ENCODE measurements at regions not wholly inside any gene's neighbourhood (a gene's known extent, or its start where the extent isn't known, plus 50 kb on each side); places are given as distances from the start of the nearest gene placed in this dataset.

DNA sequence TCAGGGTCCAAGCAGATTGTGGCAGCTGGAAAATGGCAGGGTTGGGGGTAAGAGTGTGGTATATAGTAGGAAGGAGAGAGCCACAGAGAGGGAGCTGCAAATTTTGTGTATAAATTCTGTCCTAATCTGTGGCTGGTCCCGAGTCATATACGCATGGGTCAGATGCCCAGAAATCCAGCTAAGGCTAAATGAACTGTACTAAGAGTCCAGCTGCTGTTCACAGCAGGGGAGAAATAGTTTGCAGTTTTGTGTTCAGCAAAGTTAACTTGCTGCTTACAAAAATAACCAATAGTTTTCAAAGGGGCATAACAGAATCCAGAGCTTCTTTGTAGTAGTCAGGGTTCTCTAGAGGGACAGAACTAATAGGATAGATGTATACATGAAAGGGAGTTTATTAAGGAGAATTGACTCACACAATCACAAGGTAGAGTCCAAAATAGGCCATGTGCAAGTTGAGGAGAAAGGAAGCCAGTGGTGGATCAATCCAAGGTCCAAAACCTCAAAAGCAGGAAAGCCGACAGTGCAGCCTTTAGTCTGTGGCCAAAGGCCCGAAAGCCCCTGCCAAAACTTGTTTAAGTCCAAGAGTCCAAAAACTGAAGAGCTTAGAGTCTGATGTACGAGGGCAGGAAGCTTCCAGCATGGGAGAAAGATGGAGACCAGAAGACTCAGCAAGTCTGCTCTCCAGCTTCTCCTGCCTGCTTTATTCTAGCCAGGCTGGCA is 146.1 kb upstream of the KBTBD8 start:
- no peaks in the 10 kb centered on the region for H3K4me1 ChIP-seq
- DNase-seq: no peak
- intact Hi-C loops (cut with micrococcal nuclease): no loop called here
- no peaks in the 10 kb centered on the region for H3K36me3 ChIP-seq
- TF ChIP-seq, protein P1, sequence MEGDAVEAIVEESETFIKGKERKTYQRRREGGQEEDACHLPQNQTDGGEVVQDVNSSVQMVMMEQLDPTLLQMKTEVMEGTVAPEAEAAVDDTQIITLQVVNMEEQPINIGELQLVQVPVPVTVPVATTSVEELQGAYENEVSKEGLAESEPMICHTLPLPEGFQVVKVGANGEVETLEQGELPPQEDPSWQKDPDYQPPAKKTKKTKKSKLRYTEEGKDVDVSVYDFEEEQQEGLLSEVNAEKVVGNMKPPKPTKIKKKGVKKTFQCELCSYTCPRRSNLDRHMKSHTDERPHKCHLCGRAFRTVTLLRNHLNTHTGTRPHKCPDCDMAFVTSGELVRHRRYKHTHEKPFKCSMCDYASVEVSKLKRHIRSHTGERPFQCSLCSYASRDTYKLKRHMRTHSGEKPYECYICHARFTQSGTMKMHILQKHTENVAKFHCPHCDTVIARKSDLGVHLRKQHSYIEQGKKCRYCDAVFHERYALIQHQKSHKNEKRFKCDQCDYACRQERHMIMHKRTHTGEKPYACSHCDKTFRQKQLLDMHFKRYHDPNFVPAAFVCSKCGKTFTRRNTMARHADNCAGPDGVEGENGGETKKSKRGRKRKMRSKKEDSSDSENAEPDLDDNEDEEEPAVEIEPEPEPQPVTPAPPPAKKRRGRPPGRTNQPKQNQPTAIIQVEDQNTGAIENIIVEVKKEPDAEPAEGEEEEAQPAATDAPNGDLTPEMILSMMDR (IDR thresholded peaks at IDR 0.05; ENCODE audit: borderline replicate concordance): no peak
- peaks cover 17% of the 10 kb centered on the region for H3K27me3 ChIP-seq (ENCODE audit: low read depth)
- H3K4me3 ChIP-seq: no peak overlapping the region
- no peak overlapping the region for H3K27ac ChIP-seq (replicated peaks)
- peaks cover 6% of the 10 kb centered on the region for H3K9me3 ChIP-seq (replicated peaks)

DNA sequence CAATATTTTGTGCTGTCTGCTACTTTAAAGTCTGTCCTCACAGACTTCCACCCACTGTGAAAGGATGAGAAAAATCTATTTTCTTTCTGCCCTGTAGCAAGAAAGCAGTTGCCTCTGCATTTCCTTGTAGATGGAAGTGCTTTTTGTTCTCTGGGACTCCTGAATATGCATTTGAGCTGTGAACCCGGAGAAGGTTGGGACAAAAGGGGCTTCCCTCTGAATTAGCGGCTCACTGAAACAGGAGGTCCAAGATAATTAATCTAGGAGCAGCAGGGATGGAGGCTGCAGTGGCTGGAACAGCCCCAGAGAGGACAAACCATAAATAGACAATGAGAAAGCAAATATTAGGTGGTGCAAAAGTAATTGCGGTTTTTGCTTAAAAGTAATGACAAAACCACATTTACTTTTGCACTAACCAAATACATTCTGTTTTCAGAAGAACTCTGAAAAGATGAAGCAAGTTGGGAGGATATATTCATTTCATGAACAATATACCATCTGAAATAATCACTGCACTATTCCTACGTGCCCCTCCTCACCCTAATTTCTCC is 143.4 kb upstream of the KBTBD8 start:
- TF ChIP-seq, protein P1 (IDR thresholded peaks at IDR 0.05; ENCODE audit: borderline replicate concordance): no peak
- DNase-seq: no peak
- intact Hi-C loops (cut with micrococcal nuclease): no loop called here
- no peaks in the 10 kb centered on the region for H3K4me1 ChIP-seq
- H3K36me3 ChIP-seq: no peaks in the 10 kb centered on the region
- no peaks in the 10 kb centered on the region for H3K9me3 ChIP-seq (replicated peaks)
- no peak overlapping the region for H3K4me3 ChIP-seq
- no peak overlapping the region for H3K27ac ChIP-seq (replicated peaks)
- H3K27me3 ChIP-seq (ENCODE audit: low read depth): peaks cover 17% of the 10 kb centered on the region

DNA sequence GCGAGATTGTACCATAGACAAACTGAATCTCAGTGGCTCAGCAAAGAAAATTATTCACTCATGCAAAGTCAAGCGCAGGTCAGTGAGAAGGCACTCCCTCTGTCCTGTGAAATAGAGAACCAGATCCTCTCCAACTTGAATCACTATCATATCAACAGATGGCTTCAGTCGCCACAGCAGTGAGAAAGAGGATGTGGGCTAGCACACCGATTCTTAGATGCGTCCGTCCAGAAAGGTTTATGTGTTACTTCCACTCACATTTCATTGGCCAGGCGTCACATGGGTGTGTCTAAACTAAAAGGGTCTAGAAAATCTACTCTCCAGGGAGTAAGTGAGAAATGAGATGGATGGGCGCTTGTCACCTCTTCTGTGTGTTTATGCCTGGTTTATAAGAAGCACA is 141.6 kb upstream of the KBTBD8 start:
- no peak for DNase-seq
- H3K4me1 ChIP-seq: no peaks in the 10 kb centered on the region
- TF ChIP-seq, protein P1 (IDR thresholded peaks at IDR 0.05; ENCODE audit: borderline replicate concordance): no peak
- H3K4me3 ChIP-seq: no peak overlapping the region
- H3K36me3 ChIP-seq: no peaks in the 10 kb centered on the region
- no peak overlapping the region for H3K27ac ChIP-seq (replicated peaks)
- intact Hi-C loops (cut with micrococcal nuclease): no loop called here
- H3K27me3 ChIP-seq (ENCODE audit: low read depth): peaks cover 13% of the 10 kb centered on the region
- H3K9me3 ChIP-seq (replicated peaks): no peaks in the 10 kb centered on the region

DNA sequence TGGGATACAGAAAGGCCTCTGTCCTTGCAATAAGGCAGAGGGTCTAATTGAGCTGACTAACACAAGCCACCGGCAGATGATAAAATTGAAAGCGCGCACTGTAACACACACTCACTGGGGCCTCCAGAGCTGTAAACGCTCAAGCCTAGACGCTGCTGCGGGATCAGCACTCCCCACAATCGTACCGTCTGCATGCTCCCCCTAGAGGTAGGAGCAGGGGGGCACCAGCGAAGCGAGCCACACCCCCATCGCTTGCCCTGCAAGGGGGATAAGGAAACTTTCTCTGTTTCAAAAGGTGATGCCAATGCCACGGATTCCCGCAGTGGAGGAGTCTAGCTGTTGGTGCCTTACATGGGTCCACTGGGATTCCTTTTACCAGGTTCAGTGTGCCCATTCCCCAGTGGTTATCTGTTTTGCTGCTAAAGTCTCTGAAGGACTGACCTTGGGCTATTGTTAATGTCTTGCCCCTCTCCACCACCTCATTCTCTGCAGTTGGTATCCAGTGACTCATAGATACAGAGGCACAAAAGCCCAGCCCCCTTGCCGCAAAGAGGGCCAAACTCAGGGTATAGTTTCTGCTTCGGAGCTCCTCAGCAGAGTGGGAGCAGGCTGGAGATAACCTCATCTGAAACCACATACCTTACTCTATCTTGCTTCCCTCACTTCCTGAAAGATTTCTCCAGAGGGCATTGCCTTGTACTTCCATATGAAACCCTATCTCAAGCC is 139.3 kb upstream of the KBTBD8 start:
- H3K27me3 ChIP-seq (ENCODE audit: low read depth): peaks cover 13% of the 10 kb centered on the region
- H3K4me3 ChIP-seq: no peak overlapping the region
- H3K4me1 ChIP-seq: no peaks in the 10 kb centered on the region
- DNase-seq: no peak
- no peaks in the 10 kb centered on the region for H3K9me3 ChIP-seq (replicated peaks)
- no peaks in the 10 kb centered on the region for H3K36me3 ChIP-seq
- intact Hi-C loops (cut with micrococcal nuclease): no loop called here
- H3K27ac ChIP-seq (replicated peaks): no peak overlapping the region
- TF ChIP-seq, protein P1 (IDR thresholded peaks at IDR 0.05; ENCODE audit: borderline replicate concordance): no peak

DNA sequence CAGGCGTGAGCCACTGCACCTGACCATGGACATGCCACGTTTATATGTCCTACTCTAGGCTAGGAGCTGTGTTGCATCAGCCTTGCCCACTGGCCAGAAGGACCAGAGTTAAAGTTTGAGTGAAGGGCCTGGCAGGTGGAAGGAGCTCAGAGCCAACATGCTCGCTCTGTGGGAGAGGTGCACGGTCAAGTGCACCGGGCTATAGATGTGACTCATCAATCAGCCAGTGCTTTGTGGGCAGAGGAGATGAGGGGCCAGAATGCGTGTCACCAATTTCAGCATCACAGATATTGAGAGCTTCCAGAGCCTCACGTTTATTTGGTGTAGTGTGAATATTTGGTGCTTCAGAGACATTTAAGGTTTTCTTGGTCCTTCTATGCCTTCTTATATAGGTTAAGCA is 137.3 kb upstream of the KBTBD8 start:
- Histone ChIP-seq H3K36me3 (no peaks in the 10 kb centered on the region), H3K27me3 (ENCODE audit: low read depth) (no peaks in the 10 kb centered on the region), H3K4me3 (no peak overlapping the region), H3K27ac (replicated peaks) (no peak overlapping the region), H3K9me3 (replicated peaks) (no peaks in the 10 kb centered on the region), H3K4me1 (no peaks in the 10 kb centered on the region)
- no peak for DNase-seq
- intact Hi-C loops (cut with micrococcal nuclease): no loop called here
- TF ChIP-seq, protein P1 (IDR thresholded peaks at IDR 0.05; ENCODE audit: borderline replicate concordance): no peak

Measured in left ventricle myocardium inferior (tissue), 1 donor.